Ovary (tissue), 3 donors: ENCODE measurements at regions not wholly inside any gene's neighbourhood (a gene's known extent, or its start where the extent isn't known, plus 50 kb on each side); places are given as distances from the start of the nearest gene placed in this dataset.

Experiments
- EP300 ChIP-seq: sonication (generic); formaldehyde crosslinking; IDR thresholded peaks from one replicate; pipeline ENCODE4 v1.6.1; 2017; ENCODE audit warnings: antibody characterized with exemption
- TF ChIP-seq, protein P1 (sequence below), 3 donors: fragments of 450-650 bp in 2 of 3; fragments of 200-600 bp in 1 of 3; IDR thresholded peaks; one replicate each; pipeline versions ENCODE4 v1.5.1 to v1.8.0; 2016 to 2022; ENCODE audit warnings: antibody characterized with exemption in 3 of 3, mild to moderate bottlenecking in 1 of 3
- donor health status: DM: no; HTN: no; CAD: no.

DNA sequence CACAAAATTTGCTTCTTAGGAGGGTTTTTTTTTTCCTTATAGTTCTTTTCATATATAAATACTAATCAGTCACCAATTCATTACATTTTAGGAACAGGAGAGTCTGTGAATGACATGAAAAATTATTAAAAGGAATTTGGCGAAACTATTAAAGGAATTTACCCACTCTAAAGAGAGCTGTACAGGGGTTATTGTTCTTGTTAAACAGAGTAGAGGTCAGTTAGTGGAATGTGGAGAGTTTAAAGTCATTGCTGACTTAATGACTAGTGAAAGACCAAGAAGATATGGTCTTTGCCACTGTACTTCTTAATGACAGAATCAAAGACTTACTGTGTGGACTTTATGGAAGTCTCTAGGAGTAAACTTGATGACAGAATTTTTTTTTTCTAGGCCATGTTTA, 333.6 kb upstream of the C2CD4B start:
- TF ChIP-seq, protein P1, sequence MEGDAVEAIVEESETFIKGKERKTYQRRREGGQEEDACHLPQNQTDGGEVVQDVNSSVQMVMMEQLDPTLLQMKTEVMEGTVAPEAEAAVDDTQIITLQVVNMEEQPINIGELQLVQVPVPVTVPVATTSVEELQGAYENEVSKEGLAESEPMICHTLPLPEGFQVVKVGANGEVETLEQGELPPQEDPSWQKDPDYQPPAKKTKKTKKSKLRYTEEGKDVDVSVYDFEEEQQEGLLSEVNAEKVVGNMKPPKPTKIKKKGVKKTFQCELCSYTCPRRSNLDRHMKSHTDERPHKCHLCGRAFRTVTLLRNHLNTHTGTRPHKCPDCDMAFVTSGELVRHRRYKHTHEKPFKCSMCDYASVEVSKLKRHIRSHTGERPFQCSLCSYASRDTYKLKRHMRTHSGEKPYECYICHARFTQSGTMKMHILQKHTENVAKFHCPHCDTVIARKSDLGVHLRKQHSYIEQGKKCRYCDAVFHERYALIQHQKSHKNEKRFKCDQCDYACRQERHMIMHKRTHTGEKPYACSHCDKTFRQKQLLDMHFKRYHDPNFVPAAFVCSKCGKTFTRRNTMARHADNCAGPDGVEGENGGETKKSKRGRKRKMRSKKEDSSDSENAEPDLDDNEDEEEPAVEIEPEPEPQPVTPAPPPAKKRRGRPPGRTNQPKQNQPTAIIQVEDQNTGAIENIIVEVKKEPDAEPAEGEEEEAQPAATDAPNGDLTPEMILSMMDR (IDR thresholded peaks at IDR 0.05), result no peak
- no peak for TF ChIP-seq EP300
